ENCODE measurements at regions not wholly inside any gene's neighbourhood (a gene's known extent, or its start where the extent isn't known, plus 50 kb on each side); places are given as distances from the start of the nearest gene placed in this dataset.

GRCh38 chr6:14791526-14791925 lies 454.3 kb upstream of the JARID2 start:
- TF ChIP-seq CTCF (IDR thresholded peaks at IDR 0.05 in 4 of 5, conservative IDR thresholded peaks at IDR 0.05 in 1 of 5) (no peak), POLR2A (IDR thresholded peaks at IDR 0.05) (no peak)
